OCI-M2 (cell line): ENCODE measurements at regions not wholly inside any gene's neighbourhood (a gene's known extent, or its start where the extent isn't known, plus 50 kb on each side); places are given as distances from the start of the nearest gene placed in this dataset.

ENCODE experiments used
- DNase-seq: peaks from one replicate; lab custom pipeline; 2025; ENCODE audit not compliant: unreplicated experiment; lab: John Stamatoyannopoulos, UW

- DNase-seq = no peak
Observed at GRCh38 chrX:131764216-131764615, 220.3 kb downstream of the OR13H1 start.

- DNase-seq = no peak
Observed at GRCh38 chrX:131778269-131779218, 234.7 kb downstream of the OR13H1 start.

GRCh38 chrX:131779306-131779705, 235.4 kb downstream of the OR13H1 start:
- DNase-seq = no peak

- no peak for DNase-seq
Observed at GRCh38 chrX:131779741-131780140, 235.9 kb downstream of the OR13H1 start.

- DNase-seq = no peak
Observed at GRCh38 chrX:131782646-131783045, 238.8 kb downstream of the OR13H1 start.

GRCh38 chrX:131783555-131784308, 239.4 kb upstream of the STK26 start:
- DNase-seq = no peak

- DNase-seq = no peak
Observed at GRCh38 chrX:131789664-131790063, 233.4 kb upstream of the STK26 start.

- DNase-seq = no peak
Observed at GRCh38 chrX:131791608-131792355, 231.3 kb upstream of the STK26 start.

- DNase-seq = no peak
Observed at GRCh38 chrX:131792356-131792749, 230.7 kb upstream of the STK26 start.

GRCh38 chrX:131792789-131793462, 230.2 kb upstream of the STK26 start:
- DNase-seq = no peak

GRCh38 chrX:131795442-131796229, 227.5 kb upstream of the STK26 start:
- DNase-seq = no peak

- no peak for DNase-seq
Observed at GRCh38 chrX:131801066-131801465, 222.0 kb upstream of the STK26 start.

- DNase-seq = no peak
Observed at GRCh38 chrX:131801911-131802310, 221.2 kb upstream of the STK26 start.

- DNase-seq = no peak
Observed at GRCh38 chrX:131802836-131803626, 220.1 kb upstream of the STK26 start.

- no peak for DNase-seq
Observed at GRCh38 chrX:131812847-131813825, 210.0 kb upstream of the STK26 start.

- DNase-seq = no peak
Observed at GRCh38 chrX:131816551-131817136, 206.5 kb upstream of the STK26 start.

- DNase-seq = no peak
Observed at GRCh38 chrX:131818297-131818936, 204.7 kb upstream of the STK26 start.
